Body of pancreas (tissue), 4 donors: ENCODE measurements at regions not wholly inside any gene's neighbourhood (a gene's known extent, or its start where the extent isn't known, plus 50 kb on each side); places are given as distances from the start of the nearest gene placed in this dataset.
A peak's percentile ranks its signal among the peaks of the same experiment; 100 is the strongest.

Experiments
- POLR2A ChIP-seq, 3 donors: fragments of 450-650 bp; IDR thresholded peaks; one replicate each; pipeline ENCODE4 v1.6.1; 2016; ENCODE audit warnings: antibody characterized with exemption in 3 of 3, mild to moderate bottlenecking in 2 of 3
- TF ChIP-seq, protein P1 (sequence below), 7 experiments: fragments of 450-650 bp in 4 of 7; fragments of 200-600 bp in 3 of 7; sonication (generic) in 3 of 7; IDR thresholded peaks; one replicate each; pipeline ENCODE4 v1.5.1; 2016 to 2019; ENCODE audit warnings: antibody characterized with exemption in 7 of 7

DNA sequence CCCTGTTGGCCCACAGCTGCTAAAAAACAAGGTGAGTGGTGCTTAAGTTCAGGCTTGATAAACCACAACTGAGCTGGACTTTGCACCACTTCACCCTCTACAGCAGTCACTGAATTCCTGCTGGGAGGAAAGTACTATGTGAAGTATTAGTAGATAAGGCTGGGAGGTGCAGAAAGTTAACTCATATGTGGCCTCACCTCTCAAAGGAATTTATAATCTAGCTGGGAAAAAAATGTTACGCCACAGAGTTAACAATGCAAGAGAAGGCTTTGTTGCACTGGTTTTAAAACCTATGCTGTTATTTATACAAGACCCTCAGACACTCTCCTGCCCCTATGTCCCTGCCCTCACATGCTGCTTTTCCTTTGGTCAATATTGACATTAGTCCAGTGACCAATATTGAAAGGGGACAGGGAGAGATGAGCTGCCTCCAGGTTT, 60.9 kb downstream of the LIG4 start:
- TF ChIP-seq, protein P1, sequence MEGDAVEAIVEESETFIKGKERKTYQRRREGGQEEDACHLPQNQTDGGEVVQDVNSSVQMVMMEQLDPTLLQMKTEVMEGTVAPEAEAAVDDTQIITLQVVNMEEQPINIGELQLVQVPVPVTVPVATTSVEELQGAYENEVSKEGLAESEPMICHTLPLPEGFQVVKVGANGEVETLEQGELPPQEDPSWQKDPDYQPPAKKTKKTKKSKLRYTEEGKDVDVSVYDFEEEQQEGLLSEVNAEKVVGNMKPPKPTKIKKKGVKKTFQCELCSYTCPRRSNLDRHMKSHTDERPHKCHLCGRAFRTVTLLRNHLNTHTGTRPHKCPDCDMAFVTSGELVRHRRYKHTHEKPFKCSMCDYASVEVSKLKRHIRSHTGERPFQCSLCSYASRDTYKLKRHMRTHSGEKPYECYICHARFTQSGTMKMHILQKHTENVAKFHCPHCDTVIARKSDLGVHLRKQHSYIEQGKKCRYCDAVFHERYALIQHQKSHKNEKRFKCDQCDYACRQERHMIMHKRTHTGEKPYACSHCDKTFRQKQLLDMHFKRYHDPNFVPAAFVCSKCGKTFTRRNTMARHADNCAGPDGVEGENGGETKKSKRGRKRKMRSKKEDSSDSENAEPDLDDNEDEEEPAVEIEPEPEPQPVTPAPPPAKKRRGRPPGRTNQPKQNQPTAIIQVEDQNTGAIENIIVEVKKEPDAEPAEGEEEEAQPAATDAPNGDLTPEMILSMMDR (IDR thresholded peaks at IDR 0.05) = peak in 1 of 7 experiments; percentile 10
- TF ChIP-seq POLR2A (IDR thresholded peaks at IDR 0.05) = no peak
